ENCODE measurements at regions not wholly inside any gene's neighbourhood (a gene's known extent, or its start where the extent isn't known, plus 50 kb on each side); places are given as distances from the start of the nearest gene placed in this dataset.

- dilution Hi-C loops (cut with MboI; ENCODE audit: extremely low pct_ligation_motif_present, low sequenced_read_pairs) = no loop called here
- no peaks in the 10 kb centered on the region for H3K9me1 ChIP-seq (ENCODE audit: control insufficient read depth, extremely low read depth, insufficient read depth, low read length)
- H4K20me1 ChIP-seq (ENCODE audit: control insufficient read depth, extremely low read depth, insufficient read depth, low read length) = no peaks in the 10 kb centered on the region
- no peaks in the 10 kb centered on the region for H3K27me3 ChIP-seq (ENCODE audit: control insufficient read depth, extremely low read depth, insufficient read depth, low read length)
- no peak overlapping the region for H3K9ac ChIP-seq (ENCODE audit: control insufficient read depth, extremely low read depth, insufficient read depth, low read length)
- no peak for DNase-seq (ENCODE audit: low read depth, low spot score)
- H3K4me2 ChIP-seq (ENCODE audit: control insufficient read depth, extremely low read depth, insufficient read depth, low read depth, low read length) = no peak overlapping the region
- no peaks in the 10 kb centered on the region for H3K4me1 ChIP-seq (ENCODE audit: control insufficient read depth, extremely low read depth, insufficient read depth, low read length)
- no peaks in the 10 kb centered on the region for H3K9me3 ChIP-seq (ENCODE audit: control insufficient read depth, low read depth, low read length)
- TF ChIP-seq EZH2 (IDR thresholded peaks at IDR 0.05; ENCODE audit: low read length) (no peak), CTCF (optimal IDR thresholded peaks at IDR 0.05 in 1 of 3, IDR thresholded peaks at IDR 0.05 in 1 of 3, conservative IDR thresholded peaks at IDR 0.05 in 1 of 3; ENCODE audit: extremely low read depth in 1 of 3, insufficient read depth in 2 of 3, low read length in 3 of 3) (no peak)
- H3K4me3 ChIP-seq (ENCODE audit: control insufficient read depth in 2 of 3, extremely low read depth in 1 of 3, insufficient read depth in 2 of 3, low read depth in 1 of 3, low read length in 3 of 3) = no peak overlapping the region
- FAIRE-seq = no peak
- H2AFZ ChIP-seq (ENCODE audit: control insufficient read depth, low read length) = no peak overlapping the region
- H3K79me2 ChIP-seq (ENCODE audit: control insufficient read depth, insufficient read depth, low read length) = no peaks in the 10 kb centered on the region
- H3K36me3 ChIP-seq (ENCODE audit: control insufficient read depth in 2 of 2, extremely low read depth in 1 of 2, insufficient read depth in 2 of 2, low read length in 2 of 2) = no peaks in the 10 kb centered on the region
- no peak overlapping the region for H3K27ac ChIP-seq (ENCODE audit: control insufficient read depth, insufficient read depth, low read length)
Observed at GRCh38 chr13:99768986-99769385, 202.6 kb downstream of the ZIC5 start.

- no peaks in the 10 kb centered on the region for H3K9me1 ChIP-seq (ENCODE audit: control insufficient read depth, extremely low read depth, insufficient read depth, low read length)
- no peaks in the 10 kb centered on the region for H3K79me2 ChIP-seq (ENCODE audit: control insufficient read depth, insufficient read depth, low read length)
- H4K20me1 ChIP-seq (ENCODE audit: control insufficient read depth, extremely low read depth, insufficient read depth, low read length) = no peaks in the 10 kb centered on the region
- H3K27me3 ChIP-seq (ENCODE audit: control insufficient read depth, extremely low read depth, insufficient read depth, low read length) = no peaks in the 10 kb centered on the region
- no peaks in the 10 kb centered on the region for H3K36me3 ChIP-seq (ENCODE audit: control insufficient read depth in 2 of 2, extremely low read depth in 1 of 2, insufficient read depth in 2 of 2, low read length in 2 of 2)
- TF ChIP-seq EZH2 (IDR thresholded peaks at IDR 0.05; ENCODE audit: low read length) = no peak
- TF ChIP-seq CTCF (optimal IDR thresholded peaks at IDR 0.05 in 1 of 3, IDR thresholded peaks at IDR 0.05 in 1 of 3, conservative IDR thresholded peaks at IDR 0.05 in 1 of 3; ENCODE audit: extremely low read depth in 1 of 3, insufficient read depth in 2 of 3, low read length in 3 of 3) = peak in 2 of 3 experiments; percentile 22 to 43
- no peak overlapping the region for H3K9ac ChIP-seq (ENCODE audit: control insufficient read depth, extremely low read depth, insufficient read depth, low read length)
- H3K9me3 ChIP-seq (ENCODE audit: control insufficient read depth, low read depth, low read length) = no peaks in the 10 kb centered on the region
- no peaks in the 10 kb centered on the region for H3K4me1 ChIP-seq (ENCODE audit: control insufficient read depth, extremely low read depth, insufficient read depth, low read length)
- no peak for FAIRE-seq
- no peak for DNase-seq (ENCODE audit: low read depth, low spot score)
- H3K4me3 ChIP-seq (ENCODE audit: control insufficient read depth in 2 of 3, extremely low read depth in 1 of 3, insufficient read depth in 2 of 3, low read depth in 1 of 3, low read length in 3 of 3) = no peak overlapping the region
- H3K4me2 ChIP-seq (ENCODE audit: control insufficient read depth, extremely low read depth, insufficient read depth, low read depth, low read length) = no peak overlapping the region
- no peak overlapping the region for H3K27ac ChIP-seq (ENCODE audit: control insufficient read depth, insufficient read depth, low read length)
- dilution Hi-C loops (cut with MboI; ENCODE audit: extremely low pct_ligation_motif_present, low sequenced_read_pairs) = no loop called here
- no peak overlapping the region for H2AFZ ChIP-seq (ENCODE audit: control insufficient read depth, low read length)
Observed at GRCh38 chr13:99766641-99767045, 204.9 kb downstream of the ZIC5 start.
